GM12873 (cell line): ENCODE measurements at regions not wholly inside any gene's neighbourhood (a gene's known extent, or its start where the extent isn't known, plus 50 kb on each side); places are given as distances from the start of the nearest gene placed in this dataset.

Experiments
- CTCF ChIP-seq: IDR thresholded peaks from 2 replicates; pipeline ENCODE4 v1.5.1; 2012; ENCODE audit warnings: low read depth, mild to moderate bottlenecking, moderate library complexity, low read length, control low read depth; ENCODE audit not compliant: insufficient read depth; ENCODE audit errors: missing control alignments

DNA sequence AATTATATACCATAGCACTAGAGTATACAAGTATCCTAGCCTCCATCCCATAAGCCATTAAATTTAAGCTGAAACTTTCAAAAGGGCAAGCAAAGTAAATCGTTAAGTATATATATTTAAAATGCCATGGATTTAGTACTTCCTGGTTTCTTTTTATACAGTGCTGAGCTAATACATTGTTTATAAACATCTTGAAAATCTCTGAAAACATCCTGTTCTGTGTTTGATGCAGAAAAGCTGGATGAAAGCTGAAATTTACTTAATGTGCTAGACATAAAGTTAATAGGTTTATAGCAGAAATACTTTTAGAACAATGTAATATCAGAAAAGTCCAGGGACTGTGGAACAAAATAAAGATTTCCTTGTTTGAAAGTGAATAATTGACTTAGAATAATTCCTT, 875.4 kb downstream of the SLITRK6 start:
- TF ChIP-seq CTCF: no peak

GRCh38 chr13:84917252-84917878, 881.9 kb downstream of the SLITRK6 start:
- TF ChIP-seq CTCF: no peak

DNA sequence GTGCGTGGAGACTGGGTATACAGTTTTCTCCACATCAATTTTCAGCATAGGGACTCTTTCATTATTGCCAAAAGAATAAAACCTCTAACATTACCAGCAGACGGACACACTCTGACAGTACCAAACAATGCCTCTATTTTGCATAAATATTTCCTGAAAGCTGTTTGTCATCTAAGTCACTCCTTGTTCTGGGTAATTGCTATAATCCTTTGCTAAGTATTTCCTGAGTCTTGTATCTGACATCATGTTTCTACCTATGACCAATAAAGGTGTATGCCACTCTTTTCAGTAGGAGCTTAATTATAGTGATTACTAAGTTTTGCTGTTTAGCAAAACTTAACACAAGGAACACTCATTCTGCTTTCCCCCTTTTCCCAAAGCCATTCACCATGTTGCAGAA, 886.5 kb downstream of the SLITRK6 start:
- TF ChIP-seq CTCF: no peak

DNA sequence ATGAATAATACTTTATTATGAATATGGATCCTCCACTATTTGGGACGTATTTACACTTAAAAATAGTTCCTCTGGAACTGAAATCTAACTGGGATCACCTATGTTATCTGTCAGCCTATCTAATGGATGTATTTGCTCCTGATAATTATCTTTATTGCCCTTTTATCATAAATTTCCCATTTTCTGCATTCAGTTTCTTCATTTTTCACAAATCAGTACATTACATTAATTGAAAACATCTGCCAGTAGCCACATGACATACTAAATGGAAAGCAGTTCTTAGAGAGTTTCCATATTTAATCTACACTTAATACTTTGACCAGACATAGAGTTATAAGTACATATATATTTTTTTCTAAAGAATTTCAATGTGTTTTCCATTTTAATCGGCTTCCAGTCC, 888.8 kb downstream of the SLITRK6 start:
- TF ChIP-seq CTCF: no peak

GRCh38 chr13:84903391-84903790, 895.8 kb downstream of the SLITRK6 start:
- no peak for TF ChIP-seq CTCF

GRCh38 chr13:84902243-84902642, 897.0 kb downstream of the SLITRK6 start:
- TF ChIP-seq CTCF: no peak

GRCh38 chr13:84896128-84896527, 903.1 kb downstream of the SLITRK6 start:
- peak; percentile 52 for TF ChIP-seq CTCF
